Pancreas (tissue), 10 donors: ENCODE measurements at regions not wholly inside any gene's neighbourhood (a gene's known extent, or its start where the extent isn't known, plus 50 kb on each side); places are given as distances from the start of the nearest gene placed in this dataset.

Source experiments
- ATAC-seq, 4 donors: fragments of 200-7000 bp; cut with Tn5 transposase; one replicate each; pipeline versions ENCODE4 v1.8.0 to v1.9.1; 2020; ENCODE audit warnings: mild to moderate bottlenecking in 4 of 4, moderate library complexity in 4 of 4
- DNase-seq, 6 donors: peaks; one replicate each; pipeline ENCODE4 v3.0.0-alpha.2; 2020
- FAIRE-seq: peaks from 2 replicates; lab custom pipeline; 2012; peaks lifted over from hg19 to GRCh38; lab: Jason Lieb, UNC
- H3K27ac ChIP-seq, 4 donors: fragments of 200-600 bp; sonication (generic); 1 replicate in 3 of 4; 2 replicates in 1 of 4; pipeline versions ENCODE4 v1.5.0 to v1.8.0; 2020
- H3K27me3 ChIP-seq, 4 donors: fragments of 200-600 bp; one replicate each; pipeline ENCODE4 v1.8.0; 2021
- H3K36me3 ChIP-seq, 3 donors: fragments of 200-600 bp; sonication (generic) in 1 of 3; one replicate each; pipeline versions ENCODE4 v1.5.0 to v1.8.0; 2020 to 2021
- H3K4me1 ChIP-seq, 3 donors: fragments of 200-600 bp; one replicate each; pipeline ENCODE4 v1.8.0; 2021
- H3K4me3 ChIP-seq, 4 donors: fragments of 200-600 bp; sonication (generic) in 2 of 4; one replicate each; pipeline versions ENCODE4 v1.5.0 to v1.8.0; 2020 to 2021
- H3K9me3 ChIP-seq, 4 donors: fragments of 200-600 bp; one replicate each; pipeline ENCODE4 v1.8.0; 2021
- WGBS, 2 donors: extraction: QIAGEN DNeasy Blood & Tissue Kit; methylation state at CpG; one replicate each; pipeline ENCODE4 v1.1.7; 2013; 5-methylcytosine and 5-hydroxymethylcytosine counted together
- intact Hi-C, 3 donors: fragments of 100-400 bp; cut with DNase I; formaldehyde crosslinking; loops; one replicate each; pipeline versions ENCODE4 v1.11.1 to v1.14.2; 2022
- TF ChIP-seq, protein P1 (sequence below), 4 donors: fragments of 200-600 bp; sonication (generic) in 3 of 4; IDR thresholded peaks; one replicate each; pipeline versions ENCODE4 v1.5.0 to v1.8.0; 2021; ENCODE audit warnings: antibody characterized with exemption in 4 of 4
- donor health status: healthy with polysubstance abuse.
- donor health status: DM: no; HTN: no; CAD: no; lungs with moderate emphysema.
- donor health status: DM: no; HTN: no; CAD: no.
- donor health status: control.
- donor health status: control.
- donor health status: Bipolar disorder and iron deficiency.
- donor health status: DM: yes; HTN: yes; CAD: no.
- donor health status: DM: no; HTN: no; CAD: no.
- donor health status: DM: no; HTN: no; CAD: no.
- donor health status: DM: yes; HTN: yes; CAD: no.

DNA sequence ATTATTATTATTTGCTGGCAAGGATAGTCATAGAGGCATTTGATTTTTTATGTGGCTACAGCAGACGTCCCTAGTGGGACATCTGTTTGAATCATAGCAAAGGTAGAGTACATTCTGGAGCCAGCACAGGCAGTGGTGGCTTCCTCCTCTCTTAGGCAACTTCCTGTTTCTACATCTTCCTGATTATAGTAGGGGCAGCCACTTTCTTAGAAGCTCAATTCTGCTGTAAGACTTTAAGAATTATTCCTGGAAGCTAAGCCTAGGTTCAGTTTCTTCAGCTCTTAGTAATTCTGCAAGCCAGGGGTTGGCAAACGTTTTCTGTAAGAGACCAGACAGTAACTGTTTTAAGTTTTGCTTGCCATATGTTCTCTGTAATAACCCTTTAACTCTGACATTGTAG is 129.3 kb upstream of the TENM4 start:
- TF ChIP-seq, protein P1, sequence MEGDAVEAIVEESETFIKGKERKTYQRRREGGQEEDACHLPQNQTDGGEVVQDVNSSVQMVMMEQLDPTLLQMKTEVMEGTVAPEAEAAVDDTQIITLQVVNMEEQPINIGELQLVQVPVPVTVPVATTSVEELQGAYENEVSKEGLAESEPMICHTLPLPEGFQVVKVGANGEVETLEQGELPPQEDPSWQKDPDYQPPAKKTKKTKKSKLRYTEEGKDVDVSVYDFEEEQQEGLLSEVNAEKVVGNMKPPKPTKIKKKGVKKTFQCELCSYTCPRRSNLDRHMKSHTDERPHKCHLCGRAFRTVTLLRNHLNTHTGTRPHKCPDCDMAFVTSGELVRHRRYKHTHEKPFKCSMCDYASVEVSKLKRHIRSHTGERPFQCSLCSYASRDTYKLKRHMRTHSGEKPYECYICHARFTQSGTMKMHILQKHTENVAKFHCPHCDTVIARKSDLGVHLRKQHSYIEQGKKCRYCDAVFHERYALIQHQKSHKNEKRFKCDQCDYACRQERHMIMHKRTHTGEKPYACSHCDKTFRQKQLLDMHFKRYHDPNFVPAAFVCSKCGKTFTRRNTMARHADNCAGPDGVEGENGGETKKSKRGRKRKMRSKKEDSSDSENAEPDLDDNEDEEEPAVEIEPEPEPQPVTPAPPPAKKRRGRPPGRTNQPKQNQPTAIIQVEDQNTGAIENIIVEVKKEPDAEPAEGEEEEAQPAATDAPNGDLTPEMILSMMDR (IDR thresholded peaks at IDR 0.05) = no peak
- Histone ChIP-seq H3K4me3 (no peak overlapping the region), H3K36me3 (no peaks in the 10 kb centered on the region), H3K4me1 (no peaks in the 10 kb centered on the region), H3K27ac (no peak overlapping the region), H3K27me3 (no peaks in the 10 kb centered on the region), H3K9me3 (no peaks in the 10 kb centered on the region)
- intact Hi-C loops = no loop called here
- no peak for FAIRE-seq
- 29 to 47% methylated on average over 2 of the region's 2 CpGs for WGBS, 2 donors
- no peak for ATAC-seq
- DNase-seq = no peak

DNA sequence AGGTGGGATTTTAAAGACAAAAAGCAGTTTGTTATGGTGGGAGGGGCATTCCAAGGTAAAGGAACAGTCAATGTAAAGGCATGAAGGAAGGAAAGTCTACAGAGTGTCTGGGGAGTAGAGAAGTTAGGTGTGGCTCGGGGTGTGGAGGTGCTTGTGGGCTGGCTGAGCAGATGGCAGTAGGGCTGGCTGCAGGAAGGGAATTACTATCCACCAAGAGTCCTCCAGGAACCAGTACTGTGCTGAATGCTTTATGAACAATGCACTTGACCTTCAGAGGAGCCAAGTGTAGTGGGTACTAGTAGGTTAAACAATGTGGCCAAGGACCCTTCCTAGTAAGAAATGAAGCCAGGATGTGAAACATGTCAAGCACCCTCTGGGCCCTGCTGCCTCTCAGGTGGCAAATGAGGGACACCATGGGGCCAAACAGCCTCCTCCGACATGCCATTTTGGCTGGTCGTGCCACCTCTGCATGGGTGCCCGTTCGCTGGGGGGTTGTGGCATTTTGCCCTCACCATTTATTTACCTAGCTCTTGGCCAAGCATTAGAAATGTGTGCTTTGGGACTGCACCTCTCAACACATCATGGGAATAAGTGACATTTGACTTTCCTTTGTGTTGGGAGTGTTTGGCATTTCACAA is 123.6 kb upstream of the TENM4 start:
- TF ChIP-seq, protein P1 (IDR thresholded peaks at IDR 0.05) = no peak
- H3K27ac ChIP-seq = no peak overlapping the region
- no peaks in the 10 kb centered on the region for H3K27me3 ChIP-seq
- FAIRE-seq = no peak
- no peaks in the 10 kb centered on the region for H3K4me1 ChIP-seq
- intact Hi-C loops = no loop called here
- 73 to 80% methylated on average over 5 of the region's 5 CpGs for whole genome bisulfite sequencing, 2 donors
- no peaks in the 10 kb centered on the region for H3K9me3 ChIP-seq
- no peak for DNase-seq
- no peak overlapping the region for H3K4me3 ChIP-seq
- no peak for ATAC-seq
- H3K36me3 ChIP-seq = no peaks in the 10 kb centered on the region

DNA sequence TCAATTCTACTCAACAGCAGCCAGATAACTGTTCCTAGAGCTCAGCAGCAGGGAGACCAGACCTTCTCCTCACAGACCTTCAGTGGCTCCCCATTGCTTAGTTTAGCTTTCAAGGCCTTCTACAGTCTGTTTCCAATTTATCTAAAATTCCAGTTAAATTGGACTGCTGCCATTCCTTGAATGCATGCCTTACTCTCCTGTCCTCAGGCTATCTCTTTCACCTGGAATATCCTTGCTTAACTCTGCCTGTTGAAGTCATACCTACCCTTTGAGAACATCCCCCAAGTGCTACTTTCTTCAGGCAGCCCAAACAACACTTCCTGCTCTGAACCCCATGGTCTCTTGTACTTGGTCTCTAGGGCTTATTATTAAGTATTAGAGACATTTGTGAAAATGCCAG is 120.7 kb upstream of the TENM4 start:
- intact Hi-C loops = no loop called here

DNA sequence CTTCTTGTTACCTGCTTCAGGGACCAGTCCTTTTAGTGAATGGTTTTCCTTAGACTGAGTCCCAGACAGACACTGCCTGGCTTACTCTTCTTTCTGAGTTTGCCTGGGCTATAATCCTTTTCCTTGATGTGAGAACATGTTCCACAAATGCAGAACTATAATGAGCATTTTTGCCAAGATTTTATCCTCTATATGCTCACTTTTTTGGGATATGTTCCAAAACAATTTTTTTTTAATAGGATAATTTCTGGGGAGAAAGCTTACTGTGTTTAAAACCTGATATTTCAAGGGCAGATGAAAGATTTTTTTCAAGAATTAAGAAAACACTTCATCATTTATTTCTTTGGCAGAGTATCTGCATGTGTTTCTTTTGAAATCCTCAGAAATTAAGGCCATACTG is 110.0 kb upstream of the TENM4 start:
- H3K4me3 ChIP-seq = no peak overlapping the region
- ATAC-seq (no peak), DNase-seq (no peak), FAIRE-seq (no peak)
- intact Hi-C loops = no loop called here
- no peaks in the 10 kb centered on the region for H3K4me1 ChIP-seq
- no peaks in the 10 kb centered on the region for H3K27me3 ChIP-seq
- TF ChIP-seq, protein P1 (IDR thresholded peaks at IDR 0.05) = no peak
- no peak overlapping the region for H3K27ac ChIP-seq
- H3K36me3 ChIP-seq = no peaks in the 10 kb centered on the region
- no peaks in the 10 kb centered on the region for H3K9me3 ChIP-seq

More for the DNA sequence above, 120.7 kb upstream of the TENM4 start:
- TF ChIP-seq, protein P1 (IDR thresholded peaks at IDR 0.05) = no peak
- ATAC-seq (no peak), FAIRE-seq (no peak), DNase-seq (no peak)
- H3K4me1 ChIP-seq = no peaks in the 10 kb centered on the region
- H3K9me3 ChIP-seq = no peaks in the 10 kb centered on the region
- H3K4me3 ChIP-seq = no peak overlapping the region
- no peaks in the 10 kb centered on the region for H3K27me3 ChIP-seq
- H3K27ac ChIP-seq = no peak overlapping the region
- H3K36me3 ChIP-seq = no peaks in the 10 kb centered on the region

DNA sequence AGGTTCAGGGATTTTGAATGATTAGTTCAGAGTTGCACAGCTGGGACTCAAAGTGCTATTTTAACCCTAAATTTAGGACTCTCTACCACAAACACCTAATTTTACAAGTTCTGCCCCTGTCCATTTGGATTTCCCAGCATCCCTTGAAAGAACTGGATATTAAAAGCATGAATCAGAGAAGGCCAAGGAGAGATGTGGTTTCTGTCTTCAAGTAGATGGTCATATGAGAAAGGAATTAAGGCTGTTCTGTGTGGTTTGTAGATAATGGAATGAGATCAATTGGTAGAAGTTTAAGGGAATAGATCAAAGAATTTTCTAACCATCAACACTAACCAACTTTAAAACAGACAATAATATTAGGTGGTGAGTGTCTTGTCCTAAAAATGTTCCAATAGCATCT is 106.4 kb upstream of the TENM4 start:
- Histone ChIP-seq H3K27me3 (no peaks in the 10 kb centered on the region), H3K36me3 (no peaks in the 10 kb centered on the region), H3K27ac (no peak overlapping the region), H3K4me3 (no peak overlapping the region), H3K4me1 (no peaks in the 10 kb centered on the region), H3K9me3 (no peaks in the 10 kb centered on the region)
- FAIRE-seq (no peak), DNase-seq (no peak), ATAC-seq (no peak)
- TF ChIP-seq, protein P1 (IDR thresholded peaks at IDR 0.05) = no peak
- intact Hi-C loops = no loop called here
